Esophagus muscularis mucosa (tissue), 4 donors: ENCODE measurements at regions not wholly inside any gene's neighbourhood (a gene's known extent, or its start where the extent isn't known, plus 50 kb on each side); places are given as distances from the start of the nearest gene placed in this dataset.

Source experiments
- EP300 ChIP-seq: sonication (generic); formaldehyde crosslinking; IDR thresholded peaks from one replicate; pipeline ENCODE4 v1.6.1; 2017; ENCODE audit warnings: antibody characterized with exemption
- POLR2A ChIP-seq: fragments of 450-650 bp; IDR thresholded peaks from one replicate; pipeline ENCODE4 v1.6.1; 2017; ENCODE audit warnings: antibody characterized with exemption, moderate library complexity, mild to moderate bottlenecking, low read depth
- TF ChIP-seq, protein P1 (sequence below), 3 experiments: fragments of 200-600 bp in 2 of 3; fragments of 450-650 bp in 1 of 3; sonication (generic) in 2 of 3; IDR thresholded peaks; one replicate each; pipeline ENCODE4 v1.5.1; 2017 to 2019; ENCODE audit warnings: antibody characterized with exemption in 3 of 3, mild to moderate bottlenecking in 2 of 3, moderate library complexity in 1 of 3

DNA sequence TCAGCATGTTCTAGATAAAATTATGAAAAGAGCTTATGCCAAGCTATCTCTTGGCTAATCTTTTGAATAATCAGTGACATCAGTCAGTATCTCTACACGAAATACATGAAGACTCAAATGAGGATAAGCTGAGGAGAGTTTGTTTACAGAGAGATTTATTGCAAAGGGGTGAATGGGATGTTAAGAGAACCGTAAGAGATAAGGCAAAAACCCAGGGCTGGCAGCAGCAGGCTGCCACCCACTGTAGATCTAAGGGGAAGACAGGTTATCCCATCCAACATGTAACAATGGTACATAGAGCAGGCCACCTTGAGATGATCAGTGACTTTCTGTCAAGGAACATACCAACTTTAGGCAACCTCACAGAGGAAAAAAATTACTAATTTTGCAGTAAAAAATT, 432.1 kb upstream of the NR3C2 start:
- TF ChIP-seq, protein P1, sequence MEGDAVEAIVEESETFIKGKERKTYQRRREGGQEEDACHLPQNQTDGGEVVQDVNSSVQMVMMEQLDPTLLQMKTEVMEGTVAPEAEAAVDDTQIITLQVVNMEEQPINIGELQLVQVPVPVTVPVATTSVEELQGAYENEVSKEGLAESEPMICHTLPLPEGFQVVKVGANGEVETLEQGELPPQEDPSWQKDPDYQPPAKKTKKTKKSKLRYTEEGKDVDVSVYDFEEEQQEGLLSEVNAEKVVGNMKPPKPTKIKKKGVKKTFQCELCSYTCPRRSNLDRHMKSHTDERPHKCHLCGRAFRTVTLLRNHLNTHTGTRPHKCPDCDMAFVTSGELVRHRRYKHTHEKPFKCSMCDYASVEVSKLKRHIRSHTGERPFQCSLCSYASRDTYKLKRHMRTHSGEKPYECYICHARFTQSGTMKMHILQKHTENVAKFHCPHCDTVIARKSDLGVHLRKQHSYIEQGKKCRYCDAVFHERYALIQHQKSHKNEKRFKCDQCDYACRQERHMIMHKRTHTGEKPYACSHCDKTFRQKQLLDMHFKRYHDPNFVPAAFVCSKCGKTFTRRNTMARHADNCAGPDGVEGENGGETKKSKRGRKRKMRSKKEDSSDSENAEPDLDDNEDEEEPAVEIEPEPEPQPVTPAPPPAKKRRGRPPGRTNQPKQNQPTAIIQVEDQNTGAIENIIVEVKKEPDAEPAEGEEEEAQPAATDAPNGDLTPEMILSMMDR (IDR thresholded peaks at IDR 0.05), result no peak
- TF ChIP-seq POLR2A (no peak), EP300 (no peak)
